ENCODE measurements at regions not wholly inside any gene's neighbourhood (a gene's known extent, or its start where the extent isn't known, plus 50 kb on each side); places are given as distances from the start of the nearest gene placed in this dataset.

GRCh38 chr17:52233176-52233575 lies 74.7 kb upstream of the CA10 start:
- no peak for DNase-seq (ENCODE audit: low read depth)
- H3K4me3 ChIP-seq (ENCODE audit: low read depth, low read length) = no peak overlapping the region
- TF ChIP-seq CTCF (IDR thresholded peaks at IDR 0.05; ENCODE audit: low read depth, low read length, missing control alignments) = no peak

- H3K4me3 ChIP-seq (ENCODE audit: low read depth, low read length) = no peak overlapping the region
- TF ChIP-seq CTCF (IDR thresholded peaks at IDR 0.05; ENCODE audit: low read depth, low read length, missing control alignments) = no peak
- no peak for DNase-seq (ENCODE audit: low read depth)
Observed at GRCh38 chr17:52228823-52229222, 70.3 kb upstream of the CA10 start.

- no peak for TF ChIP-seq CTCF (IDR thresholded peaks at IDR 0.05; ENCODE audit: low read depth, low read length, missing control alignments)
- H3K4me3 ChIP-seq (ENCODE audit: low read depth, low read length) = no peak overlapping the region
- no peak for DNase-seq (ENCODE audit: low read depth)
Observed at GRCh38 chr17:52227926-52228325, 69.4 kb upstream of the CA10 start.

- TF ChIP-seq CTCF (IDR thresholded peaks at IDR 0.05; ENCODE audit: low read depth, low read length, missing control alignments) = no peak
- no peak for DNase-seq (ENCODE audit: low read depth)
- H3K4me3 ChIP-seq (ENCODE audit: low read depth, low read length) = no peak overlapping the region
Observed at GRCh38 chr17:52213451-52213850, 54.9 kb upstream of the CA10 start.

- no peak for TF ChIP-seq CTCF (IDR thresholded peaks at IDR 0.05; ENCODE audit: low read depth, low read length, missing control alignments)
- no peak overlapping the region for H3K4me3 ChIP-seq (ENCODE audit: low read depth, low read length)
- no peak for DNase-seq (ENCODE audit: low read depth)
Observed at GRCh38 chr17:52212851-52213250, 54.3 kb upstream of the CA10 start.

- no peak for DNase-seq (ENCODE audit: low read depth)
- H3K4me3 ChIP-seq (ENCODE audit: low read depth, low read length) = no peak overlapping the region
- no peak for TF ChIP-seq CTCF (IDR thresholded peaks at IDR 0.05; ENCODE audit: low read depth, low read length, missing control alignments)
Observed at GRCh38 chr17:52209507-52209906, 51.0 kb upstream of the CA10 start.
